ENCODE measurements at regions not wholly inside any gene's neighbourhood (a gene's known extent, or its start where the extent isn't known, plus 50 kb on each side); places are given as distances from the start of the nearest gene placed in this dataset.
"Not testable (repeated sequence)": the region's sequence is repeated elsewhere in the genome, so short reads cannot be mapped to it uniquely, and the experiment has no call there.

DNA sequence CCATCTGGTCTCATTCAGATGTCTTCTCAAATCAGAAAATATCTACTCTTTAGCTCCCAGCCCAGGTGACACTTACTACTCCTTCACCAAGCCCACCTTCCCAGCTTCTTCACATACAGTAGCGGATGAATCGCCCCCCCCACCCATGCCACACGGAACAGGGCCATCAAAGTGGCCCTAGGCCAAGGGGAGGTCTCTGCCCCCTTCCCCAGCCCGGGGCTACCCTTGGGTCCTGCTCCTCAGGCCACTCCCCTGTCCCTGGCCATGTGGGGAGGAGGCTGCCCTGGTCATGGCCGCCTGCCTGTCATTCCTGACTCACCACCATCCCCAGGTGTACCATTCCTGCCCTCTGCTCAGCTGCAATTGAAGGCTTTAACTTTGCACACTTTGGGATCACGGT lies 142.8 kb downstream of the NECTIN1 start:
- no peak for DNase-seq

DNA sequence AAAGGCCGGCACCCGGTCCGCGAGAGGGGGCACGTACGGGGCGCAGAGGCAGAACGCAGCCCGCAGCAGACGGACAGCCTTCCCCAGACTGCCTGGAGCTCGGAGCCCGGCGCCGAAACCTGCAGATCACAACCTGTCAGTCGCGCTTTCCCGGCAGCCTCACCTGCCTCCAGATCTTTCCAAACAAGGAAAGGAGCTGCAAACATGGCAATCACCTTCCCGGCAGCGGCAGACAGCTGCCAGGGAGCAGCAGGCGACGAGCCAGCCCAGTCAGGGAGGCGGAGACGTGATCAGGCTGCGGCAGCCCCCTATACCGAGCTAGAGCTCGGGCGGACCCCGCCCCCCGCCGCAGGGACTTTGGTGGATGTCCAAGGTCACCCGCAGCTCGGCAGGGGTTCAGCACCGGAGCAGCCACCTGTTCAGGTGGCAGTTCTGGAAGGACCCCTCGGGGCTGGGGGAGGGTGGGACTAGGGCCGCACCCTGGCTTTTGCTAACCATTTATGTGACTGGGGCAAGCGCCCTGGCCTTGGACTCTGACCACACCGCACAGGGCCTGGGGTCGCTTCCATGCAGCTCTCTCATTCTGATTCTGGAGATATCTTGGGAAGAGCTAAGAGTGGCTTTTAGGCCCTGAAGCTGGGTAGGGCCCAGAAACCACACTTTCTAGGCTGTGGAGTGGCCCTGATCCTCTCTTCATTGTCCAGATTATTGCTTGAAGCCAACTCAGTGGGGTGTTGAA lies 143.8 kb downstream of the NECTIN1 start:
- peak; percentile 66 for DNase-seq

DNA sequence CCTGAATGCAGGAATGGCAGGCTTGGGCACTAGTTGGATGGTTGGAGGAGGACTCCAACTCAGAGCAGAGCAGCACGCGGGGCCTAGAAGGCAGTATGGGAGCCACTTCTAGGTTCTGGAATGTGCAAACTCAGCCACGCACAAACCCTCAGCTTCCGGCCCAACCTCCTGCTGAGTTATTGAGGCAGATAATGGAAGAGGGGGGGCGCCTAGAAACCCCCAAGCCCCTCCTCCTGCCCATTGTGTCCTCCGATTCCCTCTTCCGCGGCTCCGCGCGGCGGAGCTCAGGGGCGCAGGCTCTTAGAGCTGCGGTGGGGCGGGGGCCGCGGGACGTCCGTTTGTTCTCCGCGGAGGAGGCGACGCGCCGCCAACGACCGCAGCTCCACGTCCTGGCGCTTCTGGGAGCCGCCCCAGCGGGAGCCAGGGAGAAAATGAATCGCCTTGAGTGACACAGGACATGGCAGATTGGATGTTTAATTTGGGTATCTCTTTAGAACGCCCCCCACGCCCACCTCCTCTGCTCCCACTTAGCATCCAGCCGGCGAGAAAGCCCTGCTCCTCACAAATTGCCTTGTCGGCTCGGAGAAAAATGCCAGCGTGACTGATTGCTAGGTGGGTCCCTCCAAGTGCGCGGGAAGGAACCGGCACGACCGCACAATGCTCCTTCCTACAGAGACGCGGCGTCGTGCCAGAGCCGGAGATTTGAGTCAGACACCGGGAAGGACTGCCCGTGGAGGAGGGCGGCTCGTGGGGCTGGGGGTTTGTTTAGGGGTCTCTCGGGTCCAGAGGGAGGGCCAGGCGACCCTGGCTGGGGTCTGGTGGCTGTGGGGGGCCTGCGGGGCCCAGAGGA lies 144.6 kb downstream of the NECTIN1 start:
- peak; percentile 63 for DNase-seq

DNA sequence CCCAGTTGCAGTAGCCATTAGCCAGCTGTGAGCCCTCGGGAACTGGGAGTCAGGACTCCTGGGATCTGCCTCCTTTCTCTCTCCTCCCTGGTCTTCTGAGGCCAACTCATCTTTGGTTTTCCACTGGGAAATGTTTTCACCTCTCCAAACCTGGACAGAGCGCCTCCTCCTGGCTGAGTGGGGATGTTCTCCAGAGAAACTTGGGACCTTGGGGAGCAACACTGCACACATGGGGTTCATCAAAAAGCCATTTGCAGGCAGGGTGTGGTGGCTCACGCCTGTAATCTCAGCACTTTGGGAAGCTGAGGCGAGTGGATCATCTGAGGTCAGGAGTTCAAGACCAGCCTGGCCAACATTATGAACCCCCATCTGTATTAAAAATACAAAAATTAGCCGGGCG lies 145.4 kb downstream of the NECTIN1 start:
- no peak for DNase-seq

DNA sequence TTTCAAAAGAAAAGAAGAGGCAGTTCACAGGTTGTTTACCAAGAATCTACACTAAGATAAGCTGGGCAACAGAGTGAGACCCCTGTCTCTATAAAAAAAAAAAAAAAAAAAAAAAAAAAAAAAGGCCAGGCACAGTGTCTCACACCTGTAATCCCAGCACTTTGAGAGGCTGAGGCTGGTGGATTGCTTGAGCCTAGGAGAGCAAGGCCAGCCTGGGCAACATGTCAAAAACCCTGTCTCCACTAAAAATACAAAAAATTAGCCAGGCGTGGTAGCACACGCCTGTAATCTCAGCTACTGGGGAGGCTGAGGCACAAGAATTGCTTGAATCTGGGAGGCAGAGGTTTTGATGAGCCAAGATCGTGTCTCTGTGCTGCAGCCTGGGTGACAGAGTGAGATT lies 147.6 kb downstream of the NECTIN1 start:
- not testable (repeated sequence) for DNase-seq

DNA sequence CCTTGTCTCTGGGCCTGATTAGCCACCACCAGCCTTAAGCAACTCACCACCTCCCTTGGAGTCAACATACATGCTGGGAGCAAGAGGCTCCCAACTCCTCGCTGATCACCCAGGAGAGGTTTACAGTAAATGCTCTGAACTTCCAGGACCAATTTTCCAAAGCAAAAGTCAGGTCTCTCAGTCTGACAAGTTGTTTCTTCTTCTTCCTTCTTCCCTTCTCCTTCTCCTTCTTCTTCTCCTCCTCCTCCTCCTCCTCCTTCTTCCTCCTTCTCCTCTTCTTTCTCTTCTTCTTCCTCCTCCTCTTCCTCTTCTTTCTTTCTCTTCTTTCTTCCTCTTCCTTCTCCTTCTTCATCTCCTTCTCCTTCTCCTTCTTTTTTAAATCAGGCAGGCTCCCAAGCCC lies 148.2 kb downstream of the NECTIN1 start:
- DNase-seq: no peak

DNA sequence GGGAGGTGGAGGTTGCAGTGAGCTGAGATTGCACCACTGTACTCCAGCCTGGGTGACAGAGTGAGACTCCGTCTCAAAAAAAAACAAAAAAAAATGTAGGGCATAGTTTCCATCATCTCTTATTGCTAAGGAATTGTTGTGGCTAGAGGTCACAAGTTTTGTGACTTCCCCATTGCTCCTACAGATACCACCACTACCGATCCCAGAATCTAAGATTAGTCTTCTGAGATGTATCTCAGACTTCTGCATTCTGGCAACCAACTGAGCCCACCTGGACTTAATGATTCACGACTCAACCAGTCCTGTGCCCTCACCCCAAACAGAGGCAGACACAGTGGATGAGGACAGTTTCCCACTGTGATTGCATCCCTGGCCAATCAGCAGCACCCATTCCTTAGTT lies 148.9 kb downstream of the NECTIN1 start:
- DNase-seq: no peak

DNA sequence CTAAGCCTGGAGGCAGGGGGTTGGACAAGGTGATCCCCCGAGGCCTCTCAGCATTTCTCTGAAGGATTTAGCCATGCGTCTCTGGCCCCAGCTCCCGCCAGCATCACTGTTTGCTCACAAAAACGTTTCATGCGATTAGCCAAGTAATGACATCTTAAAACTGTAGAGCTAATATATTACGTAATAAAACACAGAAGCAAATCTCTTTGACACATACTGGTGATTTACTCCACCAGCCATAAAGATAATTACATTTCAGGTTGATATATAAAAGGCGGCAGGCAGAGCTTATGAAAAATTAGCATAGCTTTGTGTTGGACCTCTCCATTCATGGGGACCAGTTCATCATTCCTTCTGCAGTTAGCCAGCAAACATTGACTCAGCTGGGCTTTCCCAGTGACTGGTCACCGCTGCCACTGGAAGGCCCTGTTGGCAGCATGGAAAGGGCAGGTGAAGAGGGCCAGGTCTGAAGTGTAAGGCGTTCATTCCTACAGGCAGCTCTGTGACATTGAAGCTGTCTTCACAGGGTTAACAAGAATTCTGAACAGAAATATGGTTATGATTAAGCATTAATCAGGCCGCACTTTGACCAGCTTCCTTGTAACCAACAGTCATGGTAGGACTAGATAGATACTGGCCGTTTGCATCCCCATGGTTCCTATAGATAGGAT lies 150.3 kb downstream of the NECTIN1 start:
- DNase-seq: no peak

DNA sequence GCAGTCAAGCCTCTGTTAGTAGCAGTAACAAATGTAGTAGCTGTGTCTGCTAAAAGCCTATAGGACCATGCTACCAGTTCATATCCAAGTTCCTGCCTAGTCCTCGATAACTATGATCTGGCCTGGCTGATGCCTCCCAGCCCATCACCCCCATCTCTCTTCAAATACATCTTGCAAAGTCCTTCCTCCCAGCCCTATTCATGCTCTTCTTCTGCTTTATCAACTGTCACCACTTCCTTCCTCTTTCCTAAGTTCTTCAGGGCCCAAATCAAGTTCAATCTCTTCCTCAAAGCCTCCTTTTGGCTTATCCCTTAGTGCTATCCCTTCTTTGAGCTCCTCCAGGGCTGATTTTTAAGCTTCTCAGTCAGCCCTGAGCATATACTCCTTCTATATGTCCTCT lies 150.9 kb upstream of the THY1 start:
- no peak for DNase-seq

DNA sequence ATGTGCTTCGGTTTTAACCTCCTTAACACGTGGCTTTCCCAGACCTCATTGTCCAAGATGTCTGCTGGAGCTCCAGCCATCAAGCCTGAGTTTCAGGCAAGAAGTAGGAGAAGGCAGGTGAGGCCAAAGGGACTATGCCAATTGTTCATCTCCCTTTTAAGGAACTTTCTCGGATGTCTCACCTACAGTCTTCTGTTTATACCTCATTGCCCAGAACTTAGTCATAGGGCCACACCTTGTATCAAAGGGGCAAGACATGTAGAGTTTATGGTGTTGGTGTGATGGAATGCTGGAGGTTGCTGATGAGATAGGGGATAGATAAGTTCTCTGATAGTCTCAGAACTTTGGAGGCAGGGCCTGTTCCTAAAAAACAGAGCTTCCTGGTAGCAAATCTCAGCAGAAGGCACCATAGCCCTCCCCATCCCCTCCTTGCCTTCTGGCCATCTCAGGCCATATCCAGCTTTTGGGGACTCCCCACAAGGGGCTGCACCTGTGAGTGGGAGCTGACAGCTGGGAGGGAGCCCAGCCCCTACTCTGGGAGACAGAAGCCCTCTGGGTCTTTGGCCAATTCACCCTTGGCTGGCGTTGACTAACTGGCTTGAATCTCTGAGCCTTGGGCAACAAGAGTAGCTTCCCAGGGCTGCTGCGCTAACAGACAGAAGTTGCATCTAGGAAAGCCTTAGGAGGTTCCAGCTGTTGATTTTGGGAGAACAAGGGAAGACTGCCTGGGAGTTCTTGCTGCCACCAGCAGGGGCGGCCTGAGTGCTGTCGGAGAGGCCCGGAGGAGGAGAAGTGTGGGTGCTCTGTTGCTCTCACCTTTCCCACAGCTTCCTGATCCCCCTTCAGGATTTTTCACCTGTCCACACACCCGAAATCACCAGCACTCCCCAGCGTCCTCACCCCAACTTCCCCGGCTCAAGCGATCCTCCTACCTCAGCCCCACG lies 149.8 kb upstream of the THY1 start:
- DNase-seq: no peak

DNA sequence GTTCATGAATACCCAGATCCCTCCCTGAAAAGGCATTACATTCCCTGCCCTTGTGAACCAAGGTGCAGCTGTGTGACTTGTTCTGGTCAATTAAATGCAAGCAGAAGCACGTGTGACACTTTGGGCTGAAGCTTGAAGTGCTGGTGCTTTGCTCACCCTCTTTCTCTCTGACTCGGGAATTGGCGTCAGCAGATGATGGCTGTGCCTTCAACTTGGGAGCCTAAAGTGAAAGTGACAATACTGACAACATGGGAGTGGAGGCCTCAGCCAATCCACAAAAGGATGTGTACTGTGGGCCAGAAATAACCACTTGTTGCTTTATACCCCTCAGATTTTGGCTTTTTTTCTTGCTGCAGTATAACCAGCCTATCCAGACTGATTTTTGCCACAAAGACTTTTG lies 148.3 kb upstream of the THY1 start:
- DNase-seq: no peak

DNA sequence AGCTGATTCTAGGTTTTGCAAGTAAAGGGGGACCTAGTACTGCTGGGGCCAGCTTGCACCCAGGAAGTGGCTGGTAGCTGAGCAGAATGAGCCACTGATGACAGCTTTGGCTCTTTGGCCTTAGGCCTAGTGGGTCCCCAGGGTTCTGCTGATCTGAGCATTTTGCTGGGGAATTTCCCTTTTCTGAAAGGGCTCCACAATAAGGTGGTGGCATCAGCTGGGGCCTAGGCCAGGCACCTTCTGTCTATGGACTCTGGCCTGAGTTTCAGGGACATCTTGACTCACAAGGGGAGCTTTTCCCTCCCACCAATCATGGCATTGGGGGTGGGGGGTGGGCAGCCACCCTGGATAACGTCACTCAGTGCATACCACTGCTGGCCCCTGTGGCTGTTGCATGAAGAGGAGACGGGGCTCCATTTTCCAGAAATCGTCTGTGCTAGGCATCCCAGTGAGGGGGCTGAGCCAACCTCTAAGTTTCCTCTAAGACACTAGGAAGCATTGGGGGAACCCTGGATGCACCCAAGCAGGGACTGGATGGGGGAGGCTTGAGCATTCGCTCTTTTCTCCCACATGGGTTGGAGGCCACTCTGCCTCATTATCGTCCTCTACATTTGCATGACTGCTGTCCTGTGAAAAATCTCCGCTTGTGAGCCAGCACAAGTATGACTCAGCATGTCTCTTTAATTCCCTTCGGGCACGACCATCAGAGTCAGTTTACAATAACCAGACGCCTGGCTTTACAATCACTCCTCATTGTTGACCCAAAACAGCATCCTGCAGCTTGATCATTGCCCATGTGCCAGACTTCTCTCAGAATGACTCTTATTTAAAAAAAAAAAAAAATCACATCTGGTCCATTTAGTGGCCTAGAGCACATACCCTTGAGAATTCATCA lies 145.0 kb upstream of the THY1 start:
- DNase-seq: peak; percentile 66

DNA sequence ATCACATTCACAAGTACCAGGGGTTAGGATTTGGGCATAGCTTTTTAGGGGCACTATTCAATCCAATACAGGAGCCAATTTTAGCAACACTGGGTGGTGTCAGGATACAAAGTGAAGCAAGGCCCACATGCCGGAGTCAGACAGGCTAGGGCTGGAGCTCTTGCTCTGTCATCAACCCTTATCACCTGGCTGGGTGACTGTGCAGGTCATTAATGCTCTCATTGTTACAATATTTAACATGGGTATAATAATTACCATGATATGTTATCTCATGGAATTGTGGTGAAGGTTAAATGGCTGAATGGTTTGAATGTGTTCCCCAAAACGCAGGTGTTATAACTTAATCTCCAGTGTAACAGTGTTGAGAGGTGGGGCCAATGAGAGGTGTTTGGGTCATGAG lies 143.3 kb upstream of the THY1 start:
- DNase-seq: no peak

DNA sequence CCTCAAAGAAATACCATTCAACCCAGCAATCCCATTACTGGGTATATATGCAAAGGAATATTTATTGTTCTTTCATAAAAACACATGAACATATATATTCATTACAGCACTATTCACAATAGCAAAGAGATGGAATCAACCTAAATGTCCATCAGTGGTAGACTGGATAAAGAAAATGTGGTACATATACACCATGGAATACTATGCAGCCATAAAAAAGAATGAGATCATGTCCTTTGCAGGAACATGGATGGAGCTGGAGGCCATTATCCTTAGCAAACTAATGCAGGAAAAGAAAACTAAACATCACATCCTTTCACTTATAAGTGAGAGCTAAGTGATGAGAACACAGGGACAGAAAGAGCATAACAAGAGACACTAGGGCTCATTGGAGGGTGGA lies 142.7 kb upstream of the THY1 start:
- not testable (repeated sequence) for DNase-seq

DNA sequence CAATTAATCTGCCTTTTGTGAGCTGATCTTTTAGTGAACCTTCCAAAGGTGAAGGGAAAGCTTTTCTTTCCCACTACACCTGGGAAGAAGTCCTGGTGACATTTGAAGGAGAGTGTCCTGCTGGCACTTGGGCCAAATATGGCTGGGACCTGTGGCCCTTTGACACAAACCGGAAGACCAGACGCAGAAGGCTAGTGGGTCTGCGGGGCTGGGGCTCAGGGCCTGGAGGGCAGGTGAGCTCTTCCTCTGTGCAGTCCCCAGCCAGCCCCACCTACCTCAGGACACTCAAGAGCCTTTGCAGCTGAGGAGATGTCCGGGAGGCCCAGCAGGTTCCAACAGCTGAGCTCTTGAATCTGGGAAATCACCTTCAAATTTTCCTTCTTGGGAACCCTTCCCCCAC lies 138.0 kb upstream of the THY1 start:
- no peak for DNase-seq

DNA sequence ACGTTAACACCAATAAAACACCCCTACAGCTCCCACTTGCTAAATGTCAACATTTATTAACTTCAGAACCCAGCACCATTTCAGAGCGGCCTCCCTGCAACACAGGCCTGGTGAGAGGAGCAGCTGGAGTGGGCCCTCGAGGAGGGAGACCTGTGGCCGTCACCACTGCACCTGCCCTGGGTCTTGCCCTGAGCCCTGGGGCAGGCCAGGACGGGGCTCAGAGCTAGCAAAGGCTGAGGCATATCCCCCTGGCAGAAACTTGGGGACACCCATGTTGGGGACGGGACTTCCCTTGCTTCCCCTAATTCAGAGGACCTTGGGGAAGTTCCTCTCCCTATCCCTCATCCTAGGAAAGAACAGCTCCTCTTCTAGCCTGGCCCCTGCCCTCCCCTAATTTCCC lies 137.3 kb upstream of the THY1 start:
- DNase-seq: no peak

DNA sequence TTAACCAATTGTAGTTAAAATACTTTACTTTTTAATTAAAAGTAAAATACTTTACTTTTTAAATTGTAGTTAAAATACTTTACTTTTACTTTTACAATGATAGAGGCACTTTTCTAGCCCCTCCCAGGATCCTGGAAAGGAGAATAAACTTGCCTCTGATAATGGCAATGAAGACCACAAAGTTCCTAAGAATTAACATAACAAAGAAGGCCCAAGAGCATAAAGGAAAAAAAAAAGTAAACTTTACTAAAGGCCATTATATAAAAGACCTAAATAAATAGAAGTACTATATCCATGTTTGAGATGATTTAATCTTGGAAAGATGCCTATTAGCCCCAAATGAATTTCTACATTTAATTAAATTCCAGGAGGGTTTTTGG lies 129.1 kb upstream of the THY1 start:
- no peak for DNase-seq

DNA sequence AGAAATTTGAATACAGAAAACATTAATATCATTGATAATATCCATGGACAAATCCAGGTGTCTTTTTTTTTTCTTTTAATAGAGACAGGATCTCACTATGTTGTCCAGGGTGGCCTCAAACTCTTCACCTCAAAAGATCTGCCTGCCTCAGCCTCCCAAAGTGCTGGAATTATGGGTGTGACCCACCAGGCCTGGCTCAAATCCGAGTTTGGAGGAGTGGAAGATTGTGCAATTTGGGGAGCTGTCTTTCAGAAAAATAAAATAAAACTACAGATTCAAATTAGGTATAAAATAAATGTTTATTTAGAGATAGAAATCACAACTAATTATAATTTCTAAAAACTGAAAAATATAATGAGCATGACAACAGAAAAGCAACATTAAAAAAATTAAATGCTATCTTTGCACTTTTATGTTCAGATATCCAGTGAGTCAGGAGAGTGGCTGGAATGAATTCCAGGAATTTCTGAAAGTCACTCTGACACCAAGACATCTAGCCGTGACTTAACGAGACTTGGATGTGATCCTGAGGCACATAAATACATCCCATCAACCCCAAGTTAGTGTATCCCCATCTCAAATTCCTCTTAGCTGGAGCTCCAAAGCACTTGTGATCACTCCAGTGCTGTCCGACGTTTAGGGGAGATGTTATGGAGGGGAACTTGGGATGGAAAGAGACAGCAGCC lies 128.6 kb upstream of the THY1 start:
- no peak for DNase-seq

DNA sequence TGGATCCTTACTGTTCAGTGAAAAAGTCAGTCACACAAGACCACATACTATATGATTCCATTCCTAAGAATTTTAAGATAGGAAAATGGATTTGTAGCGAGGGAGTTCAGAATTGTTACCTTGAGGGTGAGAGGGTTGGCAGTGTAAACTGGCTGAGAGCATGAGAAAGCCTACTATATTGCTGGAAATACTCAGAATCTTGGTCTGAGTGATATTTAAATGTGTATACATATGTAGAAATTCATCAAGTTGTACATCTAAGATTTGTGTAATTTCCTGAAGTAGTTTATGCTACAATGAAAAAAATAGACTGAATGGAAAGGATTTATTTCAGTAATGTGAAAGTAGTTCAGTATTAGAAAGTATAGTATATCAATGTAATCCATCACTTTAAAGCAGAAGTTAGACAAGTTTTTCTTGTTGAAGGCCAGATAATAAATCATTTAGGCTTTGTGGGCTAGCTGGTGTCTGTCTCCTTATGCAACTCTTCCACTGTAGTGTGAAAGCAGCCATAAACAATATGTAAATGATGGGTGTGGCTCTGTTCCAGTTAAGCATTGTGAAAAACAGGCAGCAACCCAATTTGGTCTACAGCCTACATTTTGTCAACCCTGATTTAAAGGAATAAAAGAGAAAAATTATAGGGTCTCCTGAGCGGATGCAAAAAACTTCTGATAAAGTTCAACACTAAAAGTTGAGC lies 127.2 kb upstream of the THY1 start:
- DNase-seq: no peak

DNA sequence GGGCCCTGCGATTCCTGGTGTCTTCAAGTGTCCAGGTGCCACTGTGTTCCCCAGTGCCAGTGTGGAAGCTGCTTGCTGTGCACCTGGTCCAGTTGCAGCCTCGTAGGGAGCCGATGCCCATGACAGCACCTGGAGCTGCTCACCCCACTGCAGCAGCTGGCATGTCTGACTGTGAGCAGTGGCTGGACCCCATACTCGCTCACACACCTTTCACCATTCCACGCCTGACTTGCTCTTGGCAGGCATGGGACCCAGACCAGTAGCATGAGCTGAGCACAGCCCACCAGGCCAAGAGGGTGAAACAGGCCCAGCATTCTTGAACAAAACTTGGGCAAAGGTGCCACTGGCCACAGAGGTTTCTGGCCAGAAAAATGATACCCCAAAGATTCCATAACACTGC lies 124.5 kb upstream of the THY1 start:
- DNase-seq: no peak

Data from NCI-H1092 treated with DMSO at 0.1 percent for 48 hours (cell line).